HCT116 (cell line): ENCODE measurements at regions not wholly inside any gene's neighbourhood (a gene's known extent, or its start where the extent isn't known, plus 50 kb on each side); places are given as distances from the start of the nearest gene placed in this dataset.

ENCODE experiments used
- CEBPB ChIP-seq: IDR thresholded peaks from 2 replicates; pipeline ENCODE4 v1.6.1; 2012; ENCODE audit warnings: low read depth
- FOSL1 ChIP-seq: IDR thresholded peaks from 2 replicates; pipeline ENCODE4 v1.6.1; 2012; ENCODE audit warnings: low read depth
- JUND ChIP-seq: IDR thresholded peaks from 2 replicates; pipeline ENCODE4 v1.6.1; 2012
- POLR2A ChIP-seq: IDR thresholded peaks from 2 replicates; pipeline ENCODE4 v1.7.0; 2011; ENCODE audit warnings: borderline replicate concordance; ENCODE audit not compliant: insufficient read depth, insufficient read length; ENCODE audit errors: extremely low read depth
- POLR2AphosphoS5 ChIP-seq: IDR thresholded peaks from 2 replicates; pipeline ENCODE4 v1.6.1; 2011; ENCODE audit warnings: mild to moderate bottlenecking, low read depth, low read length, moderate library complexity
- SRF ChIP-seq: IDR thresholded peaks from 2 replicates; pipeline ENCODE4 v1.6.1; 2012; ENCODE audit warnings: low read depth
- YY1 ChIP-seq: IDR thresholded peaks from 2 replicates; pipeline ENCODE4 v1.6.1; 2011; ENCODE audit warnings: low read length, low read depth, moderate library complexity, mild to moderate bottlenecking; ENCODE audit not compliant: insufficient replicate concordance; ENCODE audit errors: extremely low read depth
- TF ChIP-seq, protein P1 (sequence below), 3 experiments: fragments of 200-600 bp in 1 of 3; sonication (generic) in 1 of 3; IDR thresholded peaks in 2 of 3; conservative IDR thresholded peaks in 1 of 3; 2 replicates each; pipeline ENCODE4 v1.5.1; 2012 to 2017; ENCODE audit warnings: low read depth in 2 of 3, low read length in 2 of 3, antibody characterized with exemption in 1 of 3, borderline replicate concordance in 1 of 3, control low read depth in 1 of 3, mild to moderate bottlenecking in 1 of 3, mixed read lengths in 1 of 3, mixed run types in 1 of 3, moderate library complexity in 1 of 3; ENCODE audit not compliant: insufficient read depth in 1 of 3

DNA sequence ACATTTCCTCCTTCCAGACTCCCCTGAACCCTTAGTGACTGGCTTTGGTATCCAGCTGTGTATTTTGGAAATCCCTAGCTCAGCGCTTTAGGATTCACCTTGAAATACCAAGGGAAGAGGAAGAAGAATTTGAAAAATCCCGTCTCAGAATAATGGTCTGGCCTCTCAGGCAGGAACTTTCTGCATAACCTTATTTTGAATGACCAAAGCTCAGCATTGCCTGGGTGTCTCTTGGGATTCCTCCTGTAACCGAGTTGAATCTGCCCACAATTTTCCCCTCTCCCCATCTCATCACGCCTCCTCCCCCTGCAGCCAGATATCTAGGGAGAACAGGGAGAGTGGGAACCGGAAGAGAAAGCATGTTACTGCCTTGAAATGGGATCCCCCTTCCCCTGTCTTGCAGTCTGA lies 116.2 kb downstream of the SMIM20 start:
- TF ChIP-seq POLR2A = no peak
- TF ChIP-seq, protein P1, sequence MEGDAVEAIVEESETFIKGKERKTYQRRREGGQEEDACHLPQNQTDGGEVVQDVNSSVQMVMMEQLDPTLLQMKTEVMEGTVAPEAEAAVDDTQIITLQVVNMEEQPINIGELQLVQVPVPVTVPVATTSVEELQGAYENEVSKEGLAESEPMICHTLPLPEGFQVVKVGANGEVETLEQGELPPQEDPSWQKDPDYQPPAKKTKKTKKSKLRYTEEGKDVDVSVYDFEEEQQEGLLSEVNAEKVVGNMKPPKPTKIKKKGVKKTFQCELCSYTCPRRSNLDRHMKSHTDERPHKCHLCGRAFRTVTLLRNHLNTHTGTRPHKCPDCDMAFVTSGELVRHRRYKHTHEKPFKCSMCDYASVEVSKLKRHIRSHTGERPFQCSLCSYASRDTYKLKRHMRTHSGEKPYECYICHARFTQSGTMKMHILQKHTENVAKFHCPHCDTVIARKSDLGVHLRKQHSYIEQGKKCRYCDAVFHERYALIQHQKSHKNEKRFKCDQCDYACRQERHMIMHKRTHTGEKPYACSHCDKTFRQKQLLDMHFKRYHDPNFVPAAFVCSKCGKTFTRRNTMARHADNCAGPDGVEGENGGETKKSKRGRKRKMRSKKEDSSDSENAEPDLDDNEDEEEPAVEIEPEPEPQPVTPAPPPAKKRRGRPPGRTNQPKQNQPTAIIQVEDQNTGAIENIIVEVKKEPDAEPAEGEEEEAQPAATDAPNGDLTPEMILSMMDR (IDR thresholded peaks at IDR 0.05 in 2 of 3, conservative IDR thresholded peaks at IDR 0.05 in 1 of 3; ENCODE audit: borderline replicate concordance in 1 of 3, insufficient read depth in 1 of 3, low read depth in 2 of 3, low read length in 2 of 3) = no peak
- no peak for TF ChIP-seq POLR2AphosphoS5
- no peak for TF ChIP-seq SRF
- no peak for TF ChIP-seq JUND
- TF ChIP-seq FOSL1 = no peak
- no peak for TF ChIP-seq YY1
- no peak for TF ChIP-seq CEBPB
